ENCODE measurements at regions not wholly inside any gene's neighbourhood (a gene's known extent, or its start where the extent isn't known, plus 50 kb on each side); places are given as distances from the start of the nearest gene placed in this dataset.

- DNase-seq (ENCODE audit: low spot score): no peak
Observed at GRCh38 chr4:19408490-19408889, 843.2 kb upstream of the SLIT2 start.

GRCh38 chr4:19406789-19407188, 844.9 kb upstream of the SLIT2 start:
- DNase-seq (ENCODE audit: low spot score): no peak

DNA sequence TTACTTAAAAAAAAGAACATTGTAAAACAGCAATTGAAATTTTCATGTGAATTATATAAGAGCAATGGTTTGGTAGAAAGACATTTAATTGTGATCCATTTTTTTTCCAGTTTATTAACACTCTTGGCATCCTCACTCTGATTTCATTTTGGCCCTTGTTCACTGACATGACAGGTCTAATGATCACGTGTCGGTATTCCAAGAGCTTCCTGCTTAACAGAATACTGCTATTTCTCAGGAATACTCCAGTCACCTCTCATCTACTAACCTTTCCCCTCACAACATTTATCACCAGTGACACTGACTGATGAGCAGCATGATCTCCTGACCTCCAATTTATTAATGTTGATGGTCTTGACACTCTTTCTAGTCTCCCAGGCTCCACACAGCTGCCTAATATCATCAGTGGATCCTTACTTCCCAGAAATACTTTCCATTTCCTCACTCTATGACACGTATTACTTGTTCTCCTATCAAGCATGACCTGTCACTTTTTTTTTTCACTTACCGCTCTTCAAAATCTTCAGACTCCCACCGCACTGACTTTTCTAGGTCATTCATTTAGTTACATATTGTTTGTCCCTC, 847.8 kb upstream of the SLIT2 start:
- DNase-seq (ENCODE audit: low spot score): no peak

- DNase-seq (ENCODE audit: low spot score): no peak
Observed at GRCh38 chr4:19402581-19403065, 849.1 kb upstream of the SLIT2 start.

DNA sequence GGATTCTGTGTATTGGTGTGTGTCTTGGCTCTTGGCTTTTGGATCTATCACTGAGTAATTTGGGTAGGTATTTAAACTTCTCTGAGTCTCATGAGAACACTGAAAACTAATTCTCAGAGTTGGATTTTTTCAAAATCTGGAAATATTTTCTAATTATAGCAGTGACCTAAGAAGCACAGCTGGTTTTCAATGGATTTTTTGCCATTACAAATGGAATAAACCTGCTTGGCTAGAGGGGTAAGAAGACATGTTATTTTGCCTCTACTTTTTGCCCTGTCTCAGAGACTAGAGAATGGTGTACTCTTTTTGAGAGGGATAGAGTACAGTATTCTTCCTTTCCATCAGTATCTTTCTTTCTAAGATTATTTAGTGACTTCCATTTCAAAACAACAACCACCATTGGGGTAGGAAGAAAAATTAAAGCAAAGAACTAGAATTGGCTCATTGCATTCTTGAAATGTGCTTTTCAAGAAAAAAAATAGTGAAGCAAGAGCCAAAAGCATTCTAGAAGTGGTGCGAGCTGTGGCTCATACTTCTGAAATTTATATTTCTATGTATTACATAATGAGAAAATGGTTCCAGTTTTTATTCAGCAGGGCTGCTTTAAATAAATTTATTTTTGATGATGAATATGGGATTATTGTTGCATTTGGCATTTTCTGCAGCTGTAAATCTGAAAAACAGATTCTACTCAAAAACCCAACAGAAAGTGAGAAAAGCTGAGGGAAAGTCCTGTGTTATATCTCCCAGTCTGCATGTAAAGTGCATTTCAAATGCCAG, 850.2 kb upstream of the SLIT2 start:
- DNase-seq (ENCODE audit: low spot score): no peak

DNA sequence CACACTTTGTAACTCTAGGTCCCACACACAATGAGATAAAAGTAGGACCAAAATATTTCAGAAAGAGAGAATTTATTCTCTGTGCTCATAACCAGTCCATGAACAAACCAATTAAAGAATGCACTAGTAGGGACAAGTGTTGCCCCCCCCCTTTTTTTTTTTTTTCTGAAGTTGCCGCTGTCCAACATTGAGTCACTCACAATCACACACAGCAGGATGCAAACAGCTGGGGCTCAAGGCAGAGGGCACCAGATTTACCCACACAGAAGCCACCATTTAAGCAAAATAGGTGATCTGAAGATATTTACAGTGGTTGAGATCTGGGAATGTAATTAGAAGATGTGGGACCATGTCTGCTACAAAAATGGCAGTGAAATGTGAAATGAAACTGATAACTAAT, 850.9 kb upstream of the SLIT2 start:
- no peak for DNase-seq (ENCODE audit: low spot score)

GRCh38 chr4:19399001-19399400, 852.7 kb upstream of the SLIT2 start:
- no peak for DNase-seq (ENCODE audit: low spot score)

DNA sequence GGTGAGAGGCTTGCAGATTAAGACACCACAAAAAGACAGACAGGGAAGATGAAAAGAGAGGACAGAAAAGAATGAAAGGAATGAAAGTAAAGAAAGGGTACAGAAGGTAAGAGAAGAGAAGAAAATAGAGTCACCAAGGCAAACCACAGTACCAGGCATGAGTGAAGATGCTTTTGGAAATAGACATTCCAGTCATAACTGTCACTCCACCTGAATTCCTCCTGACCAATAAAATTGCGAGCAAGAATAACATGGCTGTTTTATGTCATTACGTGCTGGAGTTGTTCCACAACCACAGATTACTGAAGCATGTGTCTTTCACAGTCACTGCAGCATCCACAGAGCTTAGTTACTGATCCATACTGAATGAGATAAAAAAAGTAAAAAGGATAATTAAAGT, 864.9 kb upstream of the SLIT2 start:
- no peak for DNase-seq (ENCODE audit: low spot score)

DNA sequence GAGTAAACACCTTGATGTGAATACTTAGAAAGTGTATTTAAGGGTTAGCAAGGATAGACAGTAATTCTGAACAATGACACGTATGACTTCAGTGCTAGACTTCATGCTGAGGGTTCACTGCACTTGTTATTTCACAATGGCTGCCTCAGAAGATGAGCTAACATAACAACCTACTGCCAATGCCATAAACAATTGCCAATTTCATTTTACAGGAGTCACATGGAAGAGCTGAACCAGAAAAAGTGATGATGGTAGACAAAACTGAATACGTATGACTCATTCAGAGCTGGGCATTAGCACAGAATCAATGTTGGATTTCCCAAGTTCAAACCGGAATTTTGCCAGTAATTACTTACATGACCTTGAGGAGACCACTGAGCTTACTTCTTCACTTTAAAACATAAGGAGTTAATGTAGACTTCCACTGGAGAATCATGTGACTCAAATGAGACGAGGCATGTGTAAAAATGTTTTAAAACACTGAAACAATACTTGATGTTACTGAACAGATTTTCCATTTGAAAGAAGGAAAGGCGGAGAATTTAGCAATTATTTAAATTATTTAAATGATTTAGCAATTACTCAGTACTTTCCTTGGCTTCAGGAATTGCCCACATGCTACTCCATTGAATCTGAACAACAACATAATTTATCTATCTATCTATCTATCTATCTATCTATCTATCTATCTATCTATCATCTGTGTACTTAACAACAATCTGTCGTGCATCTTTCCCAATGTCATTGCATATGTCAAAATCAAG, 868.5 kb upstream of the SLIT2 start:
- no peak for DNase-seq (ENCODE audit: low spot score)

- DNase-seq (ENCODE audit: low spot score): no peak
Observed at GRCh38 chr4:19381068-19381467, 870.6 kb upstream of the SLIT2 start.

DNA sequence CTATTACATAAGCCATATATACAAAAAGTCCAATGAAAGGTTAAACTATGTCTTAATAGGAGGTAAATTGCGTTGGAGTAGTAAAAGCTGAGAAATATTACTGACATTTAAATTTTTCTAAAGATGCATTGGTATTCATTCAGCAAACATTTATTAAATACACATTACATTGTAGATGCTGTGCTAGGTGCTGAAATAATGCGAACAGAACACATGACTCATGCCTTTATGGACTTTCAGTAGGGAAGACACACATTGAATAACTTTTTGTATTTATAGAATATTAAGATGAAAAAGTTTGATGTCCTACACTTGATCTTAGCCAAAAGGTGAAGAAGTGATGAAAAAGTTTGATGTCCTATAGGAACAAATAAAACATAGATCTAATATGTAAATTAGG, 871.1 kb upstream of the SLIT2 start:
- no peak for DNase-seq (ENCODE audit: low spot score)

- DNase-seq (ENCODE audit: low spot score): no peak
Observed at GRCh38 chr4:19379191-19379708, 872.5 kb upstream of the SLIT2 start.

DNA sequence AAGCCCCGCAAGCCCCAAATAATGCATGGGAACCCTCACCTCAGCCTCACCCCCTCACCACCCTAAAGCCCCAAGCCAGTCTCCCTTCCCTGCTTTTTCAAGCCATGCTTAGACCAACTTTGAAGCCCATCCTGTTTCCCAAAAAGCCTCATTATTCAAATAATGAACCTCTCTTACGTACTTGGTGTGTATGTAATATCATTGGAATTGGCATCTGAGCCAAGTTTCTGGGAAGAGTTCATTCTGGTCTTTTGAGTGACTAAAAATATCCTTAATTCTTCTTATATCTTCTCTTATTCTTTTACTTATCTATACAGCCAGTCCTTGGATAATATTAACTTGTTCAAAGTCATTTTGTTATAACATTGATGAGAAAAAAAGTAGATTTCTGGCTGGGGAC, 875.8 kb upstream of the SLIT2 start:
- DNase-seq (ENCODE audit: low spot score): no peak

GRCh38 chr4:19375136-19375804, 876.4 kb upstream of the SLIT2 start:
- no peak for DNase-seq (ENCODE audit: low spot score)

DNA sequence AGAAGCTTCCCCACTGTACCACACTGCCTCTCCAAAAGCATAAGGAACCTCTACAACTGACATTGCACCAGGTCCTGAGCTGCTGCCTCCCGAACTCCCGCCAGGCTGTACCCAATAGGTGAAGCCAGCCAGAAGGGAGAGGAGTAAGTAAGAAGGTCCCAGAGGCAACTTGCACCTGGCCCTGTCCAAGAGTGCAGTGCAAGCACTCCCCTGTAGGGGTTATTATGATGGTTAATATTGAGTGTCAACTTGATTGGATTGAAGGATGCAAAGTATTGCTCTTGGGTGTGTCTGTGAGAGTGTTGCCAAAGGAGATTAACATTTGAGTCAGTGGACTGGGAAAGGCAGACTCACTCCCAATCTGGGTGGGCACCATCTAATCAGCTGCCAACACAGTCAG, 879.3 kb upstream of the SLIT2 start:
- DNase-seq (ENCODE audit: low spot score): no peak

- DNase-seq (ENCODE audit: low spot score): no peak
Observed at GRCh38 chr4:19368800-19369199, 882.9 kb upstream of the SLIT2 start.

GRCh38 chr4:19366916-19367315, 884.8 kb upstream of the SLIT2 start:
- DNase-seq (ENCODE audit: low spot score): no peak

DNA sequence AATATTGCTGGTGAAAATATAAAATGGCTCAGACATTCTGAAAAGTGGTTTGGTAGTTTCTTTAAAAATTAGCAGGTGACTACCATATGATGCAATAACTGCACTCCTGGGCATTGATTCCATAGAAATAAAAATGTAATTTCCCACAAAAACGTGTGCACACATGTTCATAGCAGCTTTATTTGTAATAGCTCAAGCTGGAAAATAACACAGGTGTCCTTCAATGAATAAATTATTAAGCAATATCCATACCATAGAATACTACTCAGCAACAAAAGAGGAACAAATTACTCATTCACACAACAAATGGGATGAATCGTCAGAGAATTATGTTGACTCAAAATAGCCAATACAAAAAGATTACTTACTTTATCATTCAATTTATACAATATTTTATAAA, 893.7 kb upstream of the SLIT2 start:
- no peak for DNase-seq (ENCODE audit: low spot score)

- DNase-seq (ENCODE audit: low spot score): no peak
Observed at GRCh38 chr4:19349416-19349815, 902.3 kb upstream of the SLIT2 start.

DNA sequence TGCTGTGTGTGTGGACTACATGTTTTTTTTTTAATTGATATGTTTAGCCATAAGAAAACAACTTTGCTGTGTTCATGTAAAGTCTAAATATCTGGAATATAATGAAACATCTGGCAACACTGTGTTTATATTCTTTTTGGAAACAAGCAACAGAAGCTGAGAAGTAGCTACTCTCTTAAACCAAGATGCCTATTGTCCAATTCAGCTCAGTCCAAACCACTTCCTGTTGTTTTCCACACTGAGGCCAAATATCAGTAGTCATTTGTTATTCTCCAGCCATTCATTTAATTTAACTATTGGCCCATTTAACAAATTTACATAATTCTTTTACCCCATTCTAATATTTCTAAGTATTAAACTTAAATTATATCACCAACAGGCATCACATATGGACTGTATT, 903.0 kb upstream of the SLIT2 start:
- DNase-seq (ENCODE audit: low spot score): no peak

- no peak for DNase-seq (ENCODE audit: low spot score)
Observed at GRCh38 chr4:19346636-19347035, 905.1 kb upstream of the SLIT2 start.

- no peak for DNase-seq (ENCODE audit: low spot score)
Observed at GRCh38 chr4:19329631-19330030, 922.1 kb upstream of the SLIT2 start.
